DOHH2 (cell line): ENCODE measurements at regions not wholly inside any gene's neighbourhood (a gene's known extent, or its start where the extent isn't known, plus 50 kb on each side); places are given as distances from the start of the nearest gene placed in this dataset.

Source experiments
- H3F3A ChIP-seq: fragments of 200-600 bp; sonication (generic), shearing (Covaris generic); 2 replicates; pipeline ENCODE4 v1.6.0; 2016; ENCODE audit warnings: antibody characterized with exemption, mild to moderate bottlenecking; ENCODE audit not compliant: control insufficient read depth, insufficient read depth
- H3K27ac ChIP-seq: fragments of 200-600 bp; sonication (generic); 2 replicates; pipeline ENCODE4 v1.5.1; 2014; ENCODE audit warnings: low read depth, mild to moderate bottlenecking, low read length, moderate library complexity
- H3K27me3 ChIP-seq: fragments of 200-600 bp; sonication (generic); 2 replicates; pipeline ENCODE4 v1.6.1; 2014; ENCODE audit warnings: mild to moderate bottlenecking, low read length, mixed read lengths; ENCODE audit not compliant: control insufficient read depth
- H3K36me3 ChIP-seq: fragments of 200-600 bp; sonication (generic); 2 replicates; pipeline ENCODE4 v1.6.1; 2014; ENCODE audit warnings: mild to moderate bottlenecking, low read length, moderate library complexity, mixed read lengths; ENCODE audit not compliant: control insufficient read depth
- H3K4me1 ChIP-seq: fragments of 200-600 bp; sonication (generic); 2 replicates; pipeline ENCODE4 v1.6.1; 2014; ENCODE audit warnings: mild to moderate bottlenecking, low read length, mixed read lengths; ENCODE audit not compliant: control insufficient read depth
- H3K4me2 ChIP-seq: fragments of 200-600 bp; sonication (generic); 2 replicates; pipeline ENCODE4 v1.6.0; 2014; ENCODE audit warnings: mild to moderate bottlenecking, low read length, moderate library complexity
- H3K4me3 ChIP-seq: fragments of 200-600 bp; sonication (generic); 2 replicates; pipeline ENCODE4 v1.5.1; 2014; ENCODE audit warnings: mild to moderate bottlenecking, low read length, mixed read lengths
- H3K79me2 ChIP-seq: fragments of 200-600 bp; sonication (generic); 2 replicates; pipeline ENCODE4 v1.6.1; 2014; ENCODE audit warnings: mild to moderate bottlenecking, low read length, mixed read lengths; ENCODE audit not compliant: control insufficient read depth
- H3K9me2 ChIP-seq: fragments of 200-600 bp; sonication (generic); replicated peaks from 2 replicates; pipeline ENCODE4 v1.6.1; 2014; ENCODE audit warnings: mild to moderate bottlenecking, low read length, mixed read lengths; ENCODE audit not compliant: control insufficient read depth
- H3K9me3 ChIP-seq: fragments of 200-600 bp; sonication (generic); 2 replicates; pipeline ENCODE4 v1.6.1; 2014; ENCODE audit warnings: antibody characterized with exemption, low read length, mixed read lengths; ENCODE audit not compliant: control insufficient read depth, insufficient read depth
- H4K20me1 ChIP-seq: fragments of 200-600 bp; sonication (generic); 2 replicates; pipeline ENCODE4 v1.6.0; 2014; ENCODE audit warnings: low read depth, mild to moderate bottlenecking, antibody characterized with exemption, low read length, moderate library complexity; ENCODE audit not compliant: control insufficient read depth, insufficient read depth
- EZH2phosphoT487 ChIP-seq: fragments of 200-600 bp; sonication (generic); IDR thresholded peaks from 2 replicates; pipeline ENCODE4 v1.6.1; 2017; ENCODE audit warnings: borderline replicate concordance, mild to moderate bottlenecking, antibody characterized with exemption, low read length, moderate library complexity, mixed read lengths
- TF ChIP-seq, protein P1 (sequence below): fragments of 200-600 bp; sonication (generic); IDR thresholded peaks from one replicate; pipeline ENCODE4 v1.5.1; 2014; ENCODE audit warnings: antibody characterized with exemption, mild to moderate bottlenecking, low read depth, low read length; ENCODE audit not compliant: poor library complexity, severe bottlenecking

GRCh38 chr10:130395248-130395936 is 259.2 kb downstream of the GLRX3 start:
- no peak overlapping the region for H3K4me2 ChIP-seq
- H3K9me3 ChIP-seq, result peaks cover 4% of the 10 kb centered on the region
- H3K27ac ChIP-seq, result no peak overlapping the region
- H4K20me1 ChIP-seq, result no peaks in the 10 kb centered on the region
- no peak overlapping the region for H3K4me3 ChIP-seq
- no peaks in the 10 kb centered on the region for H3K9me2 ChIP-seq
- no peaks in the 10 kb centered on the region for H3K27me3 ChIP-seq
- TF ChIP-seq, protein P1, sequence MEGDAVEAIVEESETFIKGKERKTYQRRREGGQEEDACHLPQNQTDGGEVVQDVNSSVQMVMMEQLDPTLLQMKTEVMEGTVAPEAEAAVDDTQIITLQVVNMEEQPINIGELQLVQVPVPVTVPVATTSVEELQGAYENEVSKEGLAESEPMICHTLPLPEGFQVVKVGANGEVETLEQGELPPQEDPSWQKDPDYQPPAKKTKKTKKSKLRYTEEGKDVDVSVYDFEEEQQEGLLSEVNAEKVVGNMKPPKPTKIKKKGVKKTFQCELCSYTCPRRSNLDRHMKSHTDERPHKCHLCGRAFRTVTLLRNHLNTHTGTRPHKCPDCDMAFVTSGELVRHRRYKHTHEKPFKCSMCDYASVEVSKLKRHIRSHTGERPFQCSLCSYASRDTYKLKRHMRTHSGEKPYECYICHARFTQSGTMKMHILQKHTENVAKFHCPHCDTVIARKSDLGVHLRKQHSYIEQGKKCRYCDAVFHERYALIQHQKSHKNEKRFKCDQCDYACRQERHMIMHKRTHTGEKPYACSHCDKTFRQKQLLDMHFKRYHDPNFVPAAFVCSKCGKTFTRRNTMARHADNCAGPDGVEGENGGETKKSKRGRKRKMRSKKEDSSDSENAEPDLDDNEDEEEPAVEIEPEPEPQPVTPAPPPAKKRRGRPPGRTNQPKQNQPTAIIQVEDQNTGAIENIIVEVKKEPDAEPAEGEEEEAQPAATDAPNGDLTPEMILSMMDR, result no peak
- no peak for TF ChIP-seq EZH2phosphoT487
- no peaks in the 10 kb centered on the region for H3F3A ChIP-seq
- no peaks in the 10 kb centered on the region for H3K79me2 ChIP-seq
- no peaks in the 10 kb centered on the region for H3K4me1 ChIP-seq
- H3K36me3 ChIP-seq, result no peaks in the 10 kb centered on the region

- H3K4me1 ChIP-seq, result no peaks in the 10 kb centered on the region
- H3K9me2 ChIP-seq, result no peaks in the 10 kb centered on the region
- no peaks in the 10 kb centered on the region for H4K20me1 ChIP-seq
- H3K27me3 ChIP-seq, result no peaks in the 10 kb centered on the region
- no peak overlapping the region for H3K4me2 ChIP-seq
- TF ChIP-seq, protein P1, result no peak
- TF ChIP-seq EZH2phosphoT487, result no peak
- H3K4me3 ChIP-seq, result no peak overlapping the region
- H3K9me3 ChIP-seq, result peaks cover 4% of the 10 kb centered on the region
- H3F3A ChIP-seq, result no peaks in the 10 kb centered on the region
- no peaks in the 10 kb centered on the region for H3K36me3 ChIP-seq
- no peaks in the 10 kb centered on the region for H3K79me2 ChIP-seq
- no peak overlapping the region for H3K27ac ChIP-seq
Observed at GRCh38 chr10:130396044-130396443, 259.9 kb downstream of the GLRX3 start.

DNA sequence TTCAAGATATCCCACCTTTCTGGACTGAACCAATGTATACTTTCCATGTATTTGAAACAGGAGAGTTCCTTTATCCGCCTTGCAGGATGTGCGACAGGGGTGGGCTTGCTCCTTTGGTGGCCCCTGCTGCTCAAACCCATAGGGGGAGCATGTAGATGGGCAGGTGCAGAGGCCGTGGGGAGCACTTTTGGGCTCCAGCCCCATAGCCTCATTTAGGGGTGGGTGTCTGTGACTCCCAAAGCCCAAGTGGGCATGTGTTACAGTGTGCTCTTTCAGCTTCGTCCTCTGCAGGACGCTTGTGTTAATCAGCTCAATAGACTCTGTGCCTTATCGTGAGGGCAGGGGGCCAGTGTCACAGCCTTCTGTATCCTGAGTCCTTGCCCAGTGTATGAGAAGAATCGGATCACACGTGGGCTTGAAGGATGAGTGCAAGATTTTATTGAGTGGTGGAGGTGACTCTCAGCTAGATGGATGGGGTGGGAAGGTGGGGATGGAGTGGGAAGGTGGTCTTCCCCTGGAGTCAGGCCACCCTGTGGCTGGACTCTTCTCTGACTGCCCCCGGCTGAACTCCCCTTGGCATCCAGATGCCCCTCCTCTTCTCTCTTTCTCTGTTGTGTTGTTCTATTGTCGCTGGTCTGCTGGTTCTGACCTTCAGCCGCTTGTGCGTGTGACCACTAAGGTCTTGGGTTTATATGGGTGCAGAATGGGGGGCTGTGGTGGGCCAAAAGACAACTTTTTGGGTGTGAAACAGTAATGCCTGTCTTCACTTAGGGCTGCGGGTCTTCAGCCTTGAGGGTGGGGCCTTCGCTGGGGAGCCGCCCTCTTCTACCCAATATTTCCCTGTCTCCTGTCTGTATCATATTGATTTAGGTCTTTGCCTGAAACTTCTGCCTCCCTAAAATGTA is 262.2 kb downstream of the GLRX3 start:
- Histone ChIP-seq H3K4me2 (no peak overlapping the region), H3K4me1 (no peaks in the 10 kb centered on the region), H3K9me3 (peaks cover 4% of the 10 kb centered on the region), H3K36me3 (no peaks in the 10 kb centered on the region), H4K20me1 (no peaks in the 10 kb centered on the region), H3K79me2 (no peaks in the 10 kb centered on the region), H3K27ac (no peak overlapping the region), H3K27me3 (no peaks in the 10 kb centered on the region), H3F3A (no peaks in the 10 kb centered on the region), H3K9me2 (no peaks in the 10 kb centered on the region), H3K4me3 (no peak overlapping the region)
- TF ChIP-seq EZH2phosphoT487, result no peak
- TF ChIP-seq, protein P1, result no peak
